K562 (cell line): ENCODE measurements at regions not wholly inside any gene's neighbourhood (a gene's known extent, or its start where the extent isn't known, plus 50 kb on each side); places are given as distances from the start of the nearest gene placed in this dataset.

Source experiments
- ARID1B ChIP-seq: fragments of 450-650 bp; IDR thresholded peaks from 2 replicates; pipeline ENCODE4 v1.6.1; 2016; ENCODE audit warnings: antibody characterized with exemption, mild to moderate bottlenecking, inconsistent platforms
- BACH1 ChIP-seq: fragments of 200-800 bp; sonication (Bioruptor generic); IDR thresholded peaks from 2 replicates; pipeline ENCODE4 v1.6.1; 2016; ENCODE audit warnings: missing genetic modification characterization, missing compliant biosample characterization
- CEBPG ChIP-seq, 3 experiments: fragments of 200-800 bp in 1 of 3; sonication (Bioruptor generic) in 1 of 3; sonication (generic) in 1 of 3; formaldehyde crosslinking in 1 of 3; IDR thresholded peaks in 2 of 3; conservative IDR thresholded peaks in 1 of 3; 2 replicates each; pipeline versions ENCODE4 v1.6.1 to v1.8.0; 2016 to 2022; ENCODE audit warnings: missing compliant biosample characterization in 2 of 3, missing genetic modification characterization in 2 of 3, mild to moderate bottlenecking in 1 of 3, missing genetic modification reagents in 1 of 3
- CREB5 ChIP-seq: fragments of 250-450 bp; sonication (Bioruptor Pico); IDR thresholded peaks from 2 replicates; pipeline ENCODE4 v1.5.0; 2020; ENCODE audit warnings: mild to moderate bottlenecking
- CSDE1 ChIP-seq, 2 experiments: fragments of 450-650 bp; IDR thresholded peaks; 2 replicates each; pipeline ENCODE4 v1.6.1; 2016; ENCODE audit warnings: mild to moderate bottlenecking in 1 of 2
- DPF2 ChIP-seq: fragments of 450-650 bp; IDR thresholded peaks from 2 replicates; pipeline ENCODE4 v1.6.1; 2016
- ETV5 ChIP-seq: sonication (generic); formaldehyde crosslinking; IDR thresholded peaks from 2 replicates; pipeline ENCODE4 v1.4.0; 2020; ENCODE audit warnings: low read depth, mild to moderate bottlenecking, missing genetic modification reagents
- GTF2E2 ChIP-seq: fragments of 200-800 bp; sonication (Bioruptor generic); IDR thresholded peaks from 2 replicates; pipeline ENCODE4 v1.6.1; 2016; ENCODE audit warnings: missing genetic modification characterization, missing compliant biosample characterization
- JUNB ChIP-seq: fragments of 450-650 bp; formaldehyde crosslinking; conservative IDR thresholded peaks from 2 replicates; pipeline ENCODE4 v1.4.0; 2020; ENCODE audit warnings: mild to moderate bottlenecking
- KHSRP ChIP-seq: fragments of 450-650 bp; IDR thresholded peaks from 2 replicates; pipeline ENCODE4 v1.6.1; 2017
- MED1 ChIP-seq: sonication (generic); formaldehyde crosslinking; IDR thresholded peaks from 2 replicates; pipeline ENCODE4 v1.8.1; 2023; ENCODE audit warnings: missing genetic modification reagents, borderline replicate concordance
- MITF ChIP-seq: IDR thresholded peaks from 2 replicates; pipeline ENCODE4 v1.6.1; 2014; ENCODE audit warnings: antibody characterized with exemption
- MTA1 ChIP-seq: fragments of 450-650 bp; IDR thresholded peaks from 2 replicates; pipeline ENCODE4 v1.6.1; 2017; ENCODE audit warnings: borderline replicate concordance
- MYC ChIP-seq, 2 experiments: fragments of 250-450 bp in 1 of 2; sonication (Bioruptor Pico) in 1 of 2; IDR thresholded peaks; 2 replicates each; pipeline versions ENCODE4 v1.5.1 to v1.6.1; 2012 to 2021; ENCODE audit warnings: low read depth in 2 of 2, borderline replicate concordance in 1 of 2, improper control_type of control experiment in 1 of 2, low read length in 1 of 2, mild to moderate bottlenecking in 1 of 2, moderate library complexity in 1 of 2
- POLR2B ChIP-seq: fragments of 450-650 bp; IDR thresholded peaks from 2 replicates; pipeline ENCODE4 v1.6.1; 2018; ENCODE audit warnings: low read depth; ENCODE audit not compliant: partially characterized antibody
- PTTG1 ChIP-seq: fragments of 450-650 bp; IDR thresholded peaks from 2 replicates; pipeline ENCODE4 v1.6.1; 2016; ENCODE audit warnings: low read depth, mild to moderate bottlenecking, missing genetic modification characterization, missing compliant biosample characterization
- RAD51 ChIP-seq: fragments of 450-650 bp; IDR thresholded peaks from 2 replicates; pipeline ENCODE4 v1.7.1; 2016; ENCODE audit warnings: low read depth, mild to moderate bottlenecking, borderline replicate concordance
- SETDB1 ChIP-seq: IDR thresholded peaks from one replicate; pipeline ENCODE4 v1.6.1; 2012; ENCODE audit warnings: low read length, control low read depth, inconsistent platforms
- SIN3A ChIP-seq, 2 experiments: fragments of 150-350 bp in 1 of 2; IDR thresholded peaks; 2 replicates each; pipeline ENCODE4 v1.6.1; 2011 to 2016; ENCODE audit warnings: borderline replicate concordance in 2 of 2, low read depth in 2 of 2, low read length in 2 of 2, mild to moderate bottlenecking in 2 of 2, moderate library complexity in 2 of 2; ENCODE audit not compliant: control insufficient read depth in 1 of 2
- STAG1 ChIP-seq: sonication (generic); formaldehyde crosslinking; IDR thresholded peaks from 2 replicates; pipeline ENCODE4 v1.5.0; 2020; ENCODE audit warnings: missing genetic modification reagents, borderline replicate concordance
- TEAD1 ChIP-seq, 2 experiments: fragments of 450-650 bp in 1 of 2; sonication (generic) in 1 of 2; formaldehyde crosslinking; IDR thresholded peaks; 2 replicates each; pipeline versions ENCODE4 v1.4.0 to v1.8.0; 2020 to 2022; ENCODE audit warnings: mild to moderate bottlenecking in 2 of 2, missing genetic modification reagents in 1 of 2
- ZBTB33 ChIP-seq: sonication (generic); formaldehyde crosslinking; IDR thresholded peaks from 2 replicates; pipeline ENCODE4 v1.8.1; 2023; ENCODE audit warnings: mild to moderate bottlenecking, missing genetic modification reagents
- ZNF165 ChIP-seq: fragments of 250-450 bp; sonication (Bioruptor Pico); IDR thresholded peaks from 2 replicates; pipeline ENCODE4 v1.4.0; 2020; ENCODE audit warnings: borderline replicate concordance
- ZNF445 ChIP-seq: fragments of 250-450 bp; sonication (Bioruptor Pico); IDR thresholded peaks from 2 replicates; pipeline ENCODE4 v1.4.0; 2020; ENCODE audit warnings: low read depth, mild to moderate bottlenecking, moderate library complexity
- ZNF695 ChIP-seq: fragments of 450-650 bp; formaldehyde crosslinking; IDR thresholded peaks from 2 replicates; pipeline ENCODE4 v1.4.0; 2020; ENCODE audit warnings: mild to moderate bottlenecking, moderate library complexity

- peak; percentile 49; the same call in 1 of the 2 replicates for TF ChIP-seq ARID1B
- no peak for TF ChIP-seq RAD51
- no peak for TF ChIP-seq MITF
- no peak for TF ChIP-seq POLR2B
- no peak for TF ChIP-seq PTTG1 (tag)
- TF ChIP-seq JUNB (CRISPR knock-in tag), result no peak
- TF ChIP-seq ZBTB33 (CRISPR knock-in tag), result no peak
- no peak for TF ChIP-seq MTA1
- no peak for TF ChIP-seq GTF2E2 (tag)
- TF ChIP-seq ZNF445 (CRISPR knock-in tag), result no peak
- no peak for TF ChIP-seq CSDE1 (IDR thresholded peaks at IDR 0.05)
- no peak for TF ChIP-seq ZNF695 (CRISPR knock-in tag)
- peak; percentile 41; the same call in 1 of the 2 replicates for TF ChIP-seq DPF2
- no peak for TF ChIP-seq MED1
- no peak for TF ChIP-seq SIN3A (IDR thresholded peaks at IDR 0.05; ENCODE audit: borderline replicate concordance in 2 of 2, control insufficient read depth in 1 of 2, low read depth in 2 of 2, low read length in 2 of 2)
- TF ChIP-seq CEBPG (CRISPR knock-in tag; IDR thresholded peaks at IDR 0.05), result peak; percentile 72
- peak; percentile 80 to 96 for TF ChIP-seq CEBPG (tag; conservative IDR thresholded peaks at IDR 0.05 in 1 of 2, IDR thresholded peaks at IDR 0.05 in 1 of 2)
- TF ChIP-seq CREB5 (CRISPR knock-in tag), result no peak
- TF ChIP-seq KHSRP, result no peak
- TF ChIP-seq MYC (IDR thresholded peaks at IDR 0.05; ENCODE audit: low read depth, low read length), result no peak
- TF ChIP-seq MYC (CRISPR knock-in tag; IDR thresholded peaks at IDR 0.05; ENCODE audit: borderline replicate concordance, low read depth), result no peak
- no peak for TF ChIP-seq ETV5 (CRISPR knock-in tag)
- no peak for TF ChIP-seq ZNF165 (CRISPR knock-in tag)
- TF ChIP-seq STAG1 (CRISPR knock-in tag), result no peak
- 0 out of 4 replicates have a peak, but pooled peaks of 1 of the 2 experiments have one; percentile 4 for TF ChIP-seq TEAD1 (CRISPR knock-in tag; IDR thresholded peaks at IDR 0.05)
- TF ChIP-seq BACH1, result peak; percentile 67
- no peak for TF ChIP-seq SETDB1
These were observed 153.4 kb downstream of the ETS2 start (continued) for GRCh38 chr21:38958940-38959691.
